GM12878 (cell line): ENCODE measurements at regions not wholly inside any gene's neighbourhood (a gene's known extent, or its start where the extent isn't known, plus 50 kb on each side); places are given as distances from the start of the nearest gene placed in this dataset.

ENCODE experiments used
- ATAC-seq: fragments of 200-7000 bp; cut with Tn5 transposase; 3 replicates; pipeline ENCODE4 v1.9.1; 2020; ENCODE audit warnings: mild to moderate bottlenecking, moderate library complexity
- BruUV-seq: library from RNA; stranded (reverse); fragments of 400-500 nt; replicated peaks from 2 replicates; lab custom pipeline; 2021; lab: Mats Ljungman, UMichigan
- CTCF ChIA-PET: fragments of 300-600 bp; sonication (Branson Sonifier 250); formaldehyde crosslinking; extraction: SDS; loops from one replicate; lab custom pipeline; 2021; ENCODE audit warnings: inconsistent platforms; lab: Yijun Ruan, JAX
- POLR2A ChIA-PET: fragments of 350-600 bp; formaldehyde crosslinking; extraction: SDS; loops from one replicate; lab custom pipeline; 2021; ENCODE audit warnings: inconsistent platforms; lab: Charles Lee
- RAD21 ChIA-PET: fragments of 300-600 bp; sonication (Branson Sonifier 250); formaldehyde crosslinking; loops from one replicate; lab custom pipeline; 2023; ENCODE audit warnings: antibody characterized with exemption; ENCODE audit not compliant: unreplicated experiment; lab: Charles Lee
- SMC1A ChIA-PET: fragments of 300-600 bp; sonication (Branson Sonifier 250); formaldehyde crosslinking; loops from one replicate; lab custom pipeline; 2023; ENCODE audit not compliant: unreplicated experiment, uncharacterized antibody; lab: Charles Lee
- DNase-seq: peaks from one replicate; pipeline ENCODE4 v3.0.0-alpha.2; 2011; ENCODE audit warnings: low read depth, low spot score
- FAIRE-seq: peaks from 3 replicates; lab custom pipeline; 2011; peaks lifted over from hg19 to GRCh38; lab: Jason Lieb, UNC
- H2AFZ ChIP-seq: 2 replicates; pipeline ENCODE4 v1.6.0; 2011; ENCODE audit warnings: low read depth, low read length, control low read depth; ENCODE audit not compliant: control insufficient read depth
- H3K27ac ChIP-seq: 2 replicates; pipeline ENCODE4 v1.5.1; 2011; ENCODE audit warnings: control low read depth; ENCODE audit not compliant: control insufficient read depth, insufficient read depth
- H3K27me3 ChIP-seq, 2 experiments: replicated peaks in 1 of 2; 2 replicates each; pipeline versions ENCODE4 v1.6.0 to v1.6.1; 2011; ENCODE audit warnings: low read length in 1 of 2; ENCODE audit not compliant: control insufficient read depth in 2 of 2, insufficient read depth in 2 of 2
- H3K36me3 ChIP-seq, 2 experiments: 2 replicates each; pipeline ENCODE4 v1.5.1; 2011; ENCODE audit warnings: low read length in 1 of 2; ENCODE audit not compliant: control insufficient read depth in 2 of 2, insufficient read depth in 2 of 2
- H3K4me1 ChIP-seq: 2 replicates; pipeline ENCODE4 v1.6.1; 2011; ENCODE audit warnings: mild to moderate bottlenecking, low read length, moderate library complexity, mixed read lengths; ENCODE audit not compliant: control insufficient read depth, insufficient read depth
- H3K4me2 ChIP-seq: 2 replicates; pipeline ENCODE4 v1.6.0; 2011; ENCODE audit warnings: control low read depth; ENCODE audit not compliant: control insufficient read depth, insufficient read depth
- H3K4me3 ChIP-seq: fragments of 200-600 bp; sonication (generic); 2 replicates; pipeline ENCODE4 v1.5.1; 2016
- H3K79me2 ChIP-seq: 2 replicates; pipeline ENCODE4 v1.6.0; 2011; ENCODE audit warnings: low read length; ENCODE audit not compliant: control insufficient read depth, insufficient read depth
- H3K9ac ChIP-seq: 2 replicates; pipeline ENCODE4 v1.8.0; 2011; ENCODE audit warnings: low read length, control low read depth, mixed read lengths; ENCODE audit not compliant: control insufficient read depth, insufficient read depth
- H3K9me3 ChIP-seq: replicated peaks from 3 replicates; pipeline ENCODE4 v1.5.1; 2011; ENCODE audit warnings: mild to moderate bottlenecking, low read length; ENCODE audit not compliant: control insufficient read depth, insufficient read depth
- H4K20me1 ChIP-seq: 2 replicates; pipeline ENCODE4 v1.6.0; 2011; ENCODE audit not compliant: control insufficient read depth, insufficient read depth
- CREM ChIP-seq: IDR thresholded peaks from 2 replicates; pipeline ENCODE4 v1.6.1; 2014; ENCODE audit warnings: antibody characterized with exemption, low read depth
- EED ChIP-seq: sonication (generic); IDR thresholded peaks from 2 replicates; pipeline ENCODE4 v1.6.1; 2016; ENCODE audit warnings: antibody characterized with exemption, low read depth
- JUNB ChIP-seq: IDR thresholded peaks from 2 replicates; pipeline ENCODE4 v1.6.1; 2016; ENCODE audit warnings: antibody characterized with exemption, mild to moderate bottlenecking
- MTA2 ChIP-seq: fragments of 450-650 bp; IDR thresholded peaks from 2 replicates; pipeline ENCODE4 v1.6.1; 2016; ENCODE audit warnings: low read depth, mild to moderate bottlenecking, moderate library complexity
- NFIC ChIP-seq: IDR thresholded peaks from 2 replicates; pipeline ENCODE4 v1.6.1; 2012; ENCODE audit warnings: low read depth, mild to moderate bottlenecking, inconsistent platforms, low read length, moderate library complexity
- RUNX3 ChIP-seq: IDR thresholded peaks from 2 replicates; pipeline ENCODE4 v1.6.1; 2012; ENCODE audit warnings: low read length, inconsistent platforms
- TCF12 ChIP-seq: IDR thresholded peaks from 2 replicates; pipeline ENCODE4 v1.6.1; 2011; ENCODE audit warnings: low read depth, mild to moderate bottlenecking, low read length
- ZZZ3 ChIP-seq: IDR thresholded peaks from 2 replicates; pipeline ENCODE4 v1.6.1; 2011; ENCODE audit warnings: low read depth; ENCODE audit not compliant: control insufficient read depth, insufficient read length
- WGBS: methylation state at CpG from one replicate; pipeline ENCODE4 v1.1.6; 2016; ENCODE audit warnings: low lambda C conversion rate; ENCODE audit not compliant: insufficient replicate concordance, insufficient coverage; ENCODE audit errors: missing lambda C conversion rate; 5-methylcytosine and 5-hydroxymethylcytosine counted together
- in situ Hi-C: fragments of 300-500 bp; cut with MboI; formaldehyde crosslinking; loops from 9 replicates; pipeline ENCODE4 v1.14.3; 2018; ENCODE audit warnings: mixed read lengths
- intact Hi-C: fragments of 100-400 bp; cut with micrococcal nuclease; formaldehyde crosslinking; loops from one replicate; pipeline ENCODE4 v1.14.2; 2022; ENCODE audit not compliant: unreplicated experiment
- TF ChIP-seq, protein P1 (sequence below): fragments of 450-650 bp; IDR thresholded peaks from 2 replicates; pipeline ENCODE4 v1.6.1; 2016; ENCODE audit warnings: mild to moderate bottlenecking

DNA sequence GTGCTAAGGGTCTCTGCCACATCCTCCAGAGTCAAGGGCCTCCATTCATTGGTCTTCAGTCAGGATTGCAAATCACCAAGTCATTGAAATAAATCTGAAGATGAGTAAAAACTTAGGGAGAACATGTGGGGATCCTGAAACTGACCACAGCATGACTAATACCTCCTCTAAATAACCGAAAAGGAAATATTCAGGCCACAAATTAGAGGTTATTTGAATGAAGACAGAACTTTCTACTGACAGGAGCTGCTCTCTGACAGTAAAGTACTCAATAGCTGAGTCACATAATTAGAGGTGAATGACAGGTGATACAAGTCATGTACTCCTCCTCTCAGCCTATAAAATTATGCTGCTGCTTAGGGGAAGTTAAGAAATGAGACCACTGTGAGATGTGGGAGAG lies 240.2 kb upstream of the F9 start:
- TF ChIP-seq NFIC (peak; percentile 48; the same call in 1 of the 2 replicates), JUNB (peak; percentile 59), EED (no peak), CREM (no peak), ZZZ3 (no peak), RUNX3 (peak; percentile 90), MTA2 (peak; percentile 14; the same call in 1 of the 2 replicates), TCF12 (no peak)
- TF ChIP-seq, protein P1, sequence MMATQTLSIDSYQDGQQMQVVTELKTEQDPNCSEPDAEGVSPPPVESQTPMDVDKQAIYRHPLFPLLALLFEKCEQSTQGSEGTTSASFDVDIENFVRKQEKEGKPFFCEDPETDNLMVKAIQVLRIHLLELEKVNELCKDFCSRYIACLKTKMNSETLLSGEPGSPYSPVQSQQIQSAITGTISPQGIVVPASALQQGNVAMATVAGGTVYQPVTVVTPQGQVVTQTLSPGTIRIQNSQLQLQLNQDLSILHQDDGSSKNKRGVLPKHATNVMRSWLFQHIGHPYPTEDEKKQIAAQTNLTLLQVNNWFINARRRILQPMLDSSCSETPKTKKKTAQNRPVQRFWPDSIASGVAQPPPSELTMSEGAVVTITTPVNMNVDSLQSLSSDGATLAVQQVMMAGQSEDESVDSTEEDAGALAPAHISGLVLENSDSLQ: peak; percentile 74
- Histone ChIP-seq H3K9me3 (no peaks in the 10 kb centered on the region), H3K36me3 (no peaks in the 10 kb centered on the region), H3K4me2 (no peak overlapping the region), H3K4me1 (no peaks in the 10 kb centered on the region), H3K27me3 (no peaks in the 10 kb centered on the region), H2AFZ (no peak overlapping the region), H3K27ac (no peak overlapping the region), H3K79me2 (no peaks in the 10 kb centered on the region), H3K4me3 (no peak overlapping the region), H3K9ac (no peak overlapping the region), H4K20me1 (no peaks in the 10 kb centered on the region)
- ChIA-PET RAD21 (no interaction called here), SMC1A (no interaction called here), POLR2A (no interaction called here), CTCF (no interaction called here)
- BruUV-seq: no TSS peak
- DNase-seq (peak; percentile 7), FAIRE-seq (no peak), ATAC-seq (peak; percentile 64)
- in situ Hi-C loops: no loop called here
- WGBS: 0% methylated on average over 1 of the region's 1 CpG
- intact Hi-C loops: no loop called here
